GM13976 (cell line): ENCODE measurements at regions not wholly inside any gene's neighbourhood (a gene's known extent, or its start where the extent isn't known, plus 50 kb on each side); places are given as distances from the start of the nearest gene placed in this dataset.

Source experiments
- DNase-seq: peaks from one replicate; pipeline ENCODE4 v3.0.0; 2012; ENCODE audit warnings: low spot score
- CTCF ChIP-seq: IDR thresholded peaks from 2 replicates; pipeline ENCODE4 v1.5.1; 2012; ENCODE audit warnings: borderline replicate concordance, mild to moderate bottlenecking; ENCODE audit not compliant: insufficient read depth; ENCODE audit errors: extremely low read depth, missing control alignments, control extremely low read depth
- in situ Hi-C: fragments of 300-500 bp; cut with MboI; formaldehyde crosslinking; loops from one replicate; pipeline ENCODE4 v1.12.0; 2022; ENCODE audit warnings: low sequenced_read_pairs, mixed read lengths, inconsistent platforms; ENCODE audit not compliant: unreplicated experiment

GRCh38 chr3:160130950-160131349 lies 94.3 kb upstream of the C3orf80 start:
- no peak for TF ChIP-seq CTCF
- DNase-seq = no peak
- in situ Hi-C loops = no loop called here

GRCh38 chr3:160132226-160132625 lies 93.0 kb upstream of the C3orf80 start:
- no peak for TF ChIP-seq CTCF
- in situ Hi-C loops = no loop called here
- no peak for DNase-seq

GRCh38 chr3:160133757-160134156 lies 91.5 kb upstream of the C3orf80 start:
- DNase-seq = no peak
- in situ Hi-C loops = no loop called here

GRCh38 chr3:160134454-160134853 lies 90.8 kb upstream of the C3orf80 start:
- TF ChIP-seq CTCF = no peak
- in situ Hi-C loops = no loop called here
- DNase-seq = no peak

More at GRCh38 chr3:160133757-160134156, 91.5 kb upstream of the C3orf80 start:
- TF ChIP-seq CTCF = no peak

- no peak for DNase-seq
- in situ Hi-C loops = no loop called here
- TF ChIP-seq CTCF = no peak
Observed at GRCh38 chr3:160134964-160135363, 90.3 kb upstream of the C3orf80 start.

- no peak for DNase-seq
- TF ChIP-seq CTCF = no peak
- in situ Hi-C loops = no loop called here
Observed at GRCh38 chr3:160135851-160136250, 89.4 kb upstream of the C3orf80 start.

GRCh38 chr3:160136421-160136820 lies 88.8 kb upstream of the C3orf80 start:
- in situ Hi-C loops = no loop called here
- DNase-seq = no peak
- TF ChIP-seq CTCF = no peak
